GM19035 (cell line): ENCODE measurements at regions not wholly inside any gene's neighbourhood (a gene's known extent, or its start where the extent isn't known, plus 50 kb on each side); places are given as distances from the start of the nearest gene placed in this dataset.

Source experiments
- ATAC-seq: cut with Tn5 transposase; IDR thresholded peaks from one replicate; pipeline ENCODE4 v1.9.1; 2021; ENCODE audit not compliant: unreplicated experiment

GRCh38 chr14:100399052-100399849 is 76.1 kb downstream of the SLC25A47 start:
- no peak for ATAC-seq

- ATAC-seq, result no peak
Measured at GRCh38 chr14:100400115-100400514, 77.0 kb downstream of the SLC25A47 start.

- ATAC-seq, result no peak
Measured at GRCh38 chr14:100401031-100401692, 78.0 kb downstream of the SLC25A47 start.

- no peak for ATAC-seq
Measured at GRCh38 chr14:100401792-100402191, 78.7 kb downstream of the SLC25A47 start.

GRCh38 chr14:100402631-100403030 is 79.5 kb downstream of the SLC25A47 start:
- ATAC-seq, result no peak

GRCh38 chr14:100403105-100403504 is 80.0 kb downstream of the SLC25A47 start:
- ATAC-seq, result no peak

- no peak for ATAC-seq
Measured at GRCh38 chr14:100403802-100404365, 80.7 kb downstream of the SLC25A47 start.

- ATAC-seq, result no peak
Measured at GRCh38 chr14:100404419-100404818, 81.3 kb downstream of the SLC25A47 start.

- ATAC-seq, result no peak
Measured at GRCh38 chr14:100405760-100406455, 82.8 kb downstream of the SLC25A47 start.

- no peak for ATAC-seq
Measured at GRCh38 chr14:100406505-100407131, 83.5 kb downstream of the SLC25A47 start.

GRCh38 chr14:100407376-100408102 is 84.4 kb downstream of the SLC25A47 start:
- no peak for ATAC-seq

- no peak for ATAC-seq
Measured at GRCh38 chr14:100408350-100409002, 85.3 kb downstream of the SLC25A47 start.

GRCh38 chr14:100409003-100409360 is 85.8 kb downstream of the SLC25A47 start:
- ATAC-seq, result no peak

- no peak for ATAC-seq
Measured at GRCh38 chr14:100409651-100410050, 86.5 kb downstream of the SLC25A47 start.

- no peak for ATAC-seq
Measured at GRCh38 chr14:100410056-100410565, 87.0 kb downstream of the SLC25A47 start.

- ATAC-seq, result no peak
Measured at GRCh38 chr14:100413699-100414098, 90.6 kb downstream of the SLC25A47 start.

- ATAC-seq, result no peak
Measured at GRCh38 chr14:100415226-100415625, 92.1 kb downstream of the SLC25A47 start.

- no peak for ATAC-seq
Measured at GRCh38 chr14:100416081-100416680, 93.0 kb downstream of the SLC25A47 start.
